Fibroblast of skin of right biceps (primary cell): ENCODE measurements at regions not wholly inside any gene's neighbourhood (a gene's known extent, or its start where the extent isn't known, plus 50 kb on each side); places are given as distances from the start of the nearest gene placed in this dataset.

Source experiments
- DNase-seq: peaks from one replicate; pipeline ENCODE4 v3.0.0-alpha.2; 2013

DNA sequence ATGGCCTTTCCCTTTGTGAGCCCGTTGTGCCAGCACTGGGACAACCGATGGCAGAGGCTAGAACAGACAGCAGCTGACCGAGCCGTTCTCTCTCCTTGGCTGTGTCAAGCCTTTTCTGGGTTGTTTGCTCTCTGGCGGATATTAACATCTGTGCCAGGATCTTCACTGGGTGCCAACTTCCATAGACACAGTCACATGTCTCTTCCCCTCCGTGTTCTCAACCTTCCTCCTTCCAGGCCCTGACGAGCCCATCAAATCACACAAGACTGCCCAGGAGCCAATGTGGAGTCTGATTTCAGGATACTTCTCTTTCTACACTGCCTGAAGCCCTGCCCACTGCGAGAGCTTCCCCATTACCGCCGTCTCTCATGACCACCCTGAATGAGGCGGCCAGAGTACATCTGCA lies 111.0 kb upstream of the RALGAPA2 start:
- DNase-seq = no peak

DNA sequence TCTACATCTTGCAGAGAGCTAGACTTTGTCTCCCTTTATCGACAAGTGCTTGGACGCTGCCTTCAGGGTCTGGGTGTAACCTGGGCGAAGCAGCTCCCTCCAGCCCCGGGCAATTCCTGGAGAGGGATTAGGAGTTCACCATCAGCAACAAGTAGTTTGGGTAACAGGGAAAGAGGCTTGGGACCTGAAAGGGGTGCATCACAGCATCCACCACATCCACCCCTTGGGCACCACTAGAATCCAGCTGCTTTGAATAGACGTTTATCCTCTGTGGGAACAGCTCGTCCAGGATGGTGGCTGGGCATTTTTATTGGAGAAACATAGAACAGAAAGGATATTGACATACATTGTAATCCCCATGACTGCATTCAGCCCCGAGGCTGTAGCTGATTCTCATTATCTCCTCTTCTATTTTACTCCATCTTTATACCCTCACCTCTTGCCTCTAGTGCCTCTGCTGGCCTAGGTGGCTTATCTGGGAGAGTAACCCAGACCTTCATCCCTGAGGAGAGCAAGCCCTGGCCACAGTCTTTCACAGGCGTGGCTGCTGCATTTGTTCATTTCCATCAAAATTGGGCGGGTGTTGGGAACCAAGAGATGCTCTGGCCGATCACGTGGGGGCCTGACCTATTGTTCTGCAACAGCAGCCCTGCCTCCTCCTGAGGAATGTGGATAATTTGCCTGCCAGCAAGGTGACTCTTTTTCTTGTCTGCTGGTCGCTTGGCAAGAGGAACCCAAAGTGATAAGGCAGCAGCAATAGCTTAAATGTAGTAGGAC lies 109.2 kb upstream of the RALGAPA2 start:
- no peak for DNase-seq

DNA sequence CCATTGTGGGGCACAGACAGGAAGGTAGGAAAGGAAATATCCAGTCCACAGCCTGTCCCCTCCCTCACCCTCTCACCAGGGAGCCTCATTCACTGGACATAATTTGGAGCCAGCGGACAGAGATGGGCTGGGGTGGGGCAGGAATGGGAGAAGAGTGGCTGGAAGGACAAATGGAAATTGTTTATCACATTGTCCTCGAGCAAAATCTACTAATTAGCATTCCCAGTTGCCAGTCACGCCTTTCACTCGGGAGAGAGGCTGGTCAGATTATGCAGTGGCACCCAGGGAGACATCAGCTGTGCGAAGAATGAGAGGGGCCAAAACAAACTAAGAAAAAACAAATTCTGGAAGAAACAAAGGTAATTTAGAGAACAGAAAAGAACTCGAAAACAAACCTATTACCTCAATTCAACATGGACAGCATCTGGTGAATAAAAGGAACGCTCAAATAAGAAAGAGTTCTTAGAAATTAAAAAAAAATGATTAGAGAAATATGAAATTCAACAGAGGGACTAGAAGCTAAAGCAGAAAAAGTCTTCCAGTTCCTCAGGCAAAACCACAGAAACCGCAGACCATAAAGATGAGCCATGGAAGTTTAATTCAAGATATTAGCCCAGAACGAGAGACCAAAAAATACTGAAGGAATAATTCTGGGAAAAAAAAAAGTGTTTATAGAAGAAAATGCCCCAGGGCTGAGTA lies 108.5 kb upstream of the RALGAPA2 start:
- DNase-seq = no peak

DNA sequence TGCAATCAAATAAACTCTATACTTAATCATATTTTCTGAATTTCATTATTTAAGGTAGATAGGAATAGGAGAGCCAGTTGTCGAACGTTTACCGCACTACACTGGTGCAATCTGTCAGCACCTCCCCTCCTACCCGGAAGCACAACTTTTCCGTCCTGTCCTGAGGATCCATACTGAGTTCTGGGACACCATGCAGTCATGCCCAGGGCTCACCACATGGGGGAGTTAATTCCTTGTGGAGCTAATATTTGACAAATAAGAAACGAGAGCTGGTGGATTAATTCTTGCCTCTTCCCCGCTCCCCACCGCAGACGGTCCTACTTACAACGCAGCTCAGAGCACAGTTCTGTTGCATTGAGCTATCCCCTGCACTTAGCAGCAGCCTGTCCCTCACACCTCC lies 107.7 kb upstream of the RALGAPA2 start:
- DNase-seq = no peak

DNA sequence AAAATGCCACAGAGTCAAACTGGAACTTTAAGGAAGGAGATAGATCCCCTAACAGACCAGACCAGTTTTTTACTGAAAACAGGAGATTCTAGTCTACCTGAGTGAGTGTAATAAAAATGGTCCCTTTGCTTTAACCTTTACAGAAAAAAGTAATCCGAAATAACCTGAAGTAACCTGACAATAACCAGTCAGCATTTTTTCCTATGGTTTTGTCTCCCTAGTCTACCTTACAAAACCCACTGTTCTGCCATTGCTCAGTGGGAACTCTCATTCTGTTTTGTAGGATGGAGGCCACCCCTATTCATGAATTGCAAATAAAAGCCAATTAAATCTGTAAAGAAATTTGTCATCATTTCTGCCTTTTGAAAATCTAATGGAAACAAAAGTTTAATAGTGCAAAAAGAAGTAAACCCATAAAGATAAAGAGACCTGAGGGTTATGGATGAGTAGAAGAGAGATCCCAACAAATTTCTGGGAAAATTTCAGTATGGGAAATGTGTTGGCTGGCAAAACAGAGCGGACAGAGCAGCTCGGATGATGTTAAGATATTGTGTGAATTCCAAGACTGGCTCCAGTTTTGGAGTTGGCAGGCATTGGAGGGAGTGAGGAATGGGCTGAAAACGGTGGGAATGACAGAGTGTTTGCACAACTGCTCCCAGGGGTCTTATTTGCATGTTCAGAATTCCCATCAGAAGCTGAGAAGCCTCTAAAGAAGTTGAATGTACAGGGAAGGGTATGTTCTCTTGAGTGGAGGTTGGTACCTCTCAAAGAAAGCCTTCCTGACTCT lies 104.7 kb upstream of the RALGAPA2 start:
- DNase-seq = no peak

DNA sequence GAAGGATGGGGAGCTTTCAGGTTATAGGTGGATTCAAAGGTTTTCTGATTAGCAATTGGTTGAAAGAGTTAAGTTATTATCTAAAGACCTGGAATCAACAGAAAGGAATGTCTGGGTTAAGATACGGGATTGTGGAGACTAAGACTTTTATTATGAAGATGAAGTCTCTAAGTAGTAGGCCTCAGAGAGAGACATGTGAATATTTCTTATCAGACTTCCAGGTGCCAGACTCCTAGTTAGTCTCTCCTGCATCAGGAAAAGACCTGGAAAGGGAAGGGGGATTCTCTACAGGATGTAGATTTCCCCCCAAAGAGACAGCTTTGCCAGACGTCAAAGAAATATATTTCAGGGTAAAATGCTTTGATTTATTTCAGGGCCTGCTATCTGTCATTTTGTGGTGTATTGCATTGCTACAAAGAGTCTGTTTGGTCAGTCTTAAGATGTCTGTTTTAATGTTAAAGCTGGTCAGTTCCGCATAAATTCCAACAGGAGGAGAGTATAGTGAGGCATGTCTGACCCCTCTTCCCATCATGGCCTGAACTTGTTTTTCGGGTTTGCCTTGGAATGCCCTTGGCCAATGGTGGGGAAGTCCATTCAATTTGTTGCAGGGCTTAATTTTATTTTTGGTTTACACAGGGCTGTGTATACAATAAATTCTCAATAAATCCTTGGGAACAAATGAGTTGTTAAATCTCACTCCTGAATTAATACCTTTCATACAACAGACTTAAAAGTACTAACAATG lies 103.4 kb upstream of the RALGAPA2 start:
- DNase-seq = no peak

DNA sequence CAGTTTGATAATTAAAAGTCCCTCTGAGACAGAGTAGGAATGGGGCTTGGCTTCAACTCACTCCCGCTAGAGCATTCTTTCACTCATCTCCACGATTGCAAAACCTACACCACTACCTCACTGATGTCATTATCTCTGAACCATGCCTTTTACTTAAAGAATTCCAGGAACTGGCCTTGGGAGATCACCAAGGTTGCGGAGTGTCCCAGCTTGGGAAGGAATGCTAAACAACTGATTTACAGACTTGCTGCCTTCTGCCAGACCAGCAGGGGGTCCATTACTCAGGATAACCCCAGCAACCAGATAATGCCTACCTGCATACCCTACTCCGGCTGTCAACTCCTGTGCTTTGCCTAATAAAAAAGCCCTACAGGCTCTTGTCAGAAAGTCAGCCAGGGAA lies 102.2 kb upstream of the RALGAPA2 start:
- DNase-seq = no peak

DNA sequence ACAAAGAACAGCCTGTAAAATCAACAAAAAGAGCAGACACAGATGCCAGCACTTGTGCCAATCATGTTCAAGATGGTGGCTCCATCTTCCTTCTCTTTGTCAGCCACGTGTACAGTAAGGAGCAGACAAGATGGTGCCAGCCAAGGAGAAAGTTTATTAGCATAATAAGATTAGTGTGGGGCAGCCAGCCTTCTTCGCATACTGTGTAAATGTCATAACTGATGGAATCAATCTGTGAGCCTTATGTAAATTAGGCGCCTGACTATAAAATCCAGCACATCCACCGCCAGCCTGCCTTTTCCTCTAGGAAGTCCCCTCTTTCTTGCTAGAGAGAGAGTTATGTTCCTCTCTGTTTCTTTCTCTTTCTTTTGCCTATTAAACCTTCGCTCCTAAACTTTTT lies 99.7 kb upstream of the RALGAPA2 start:
- no peak for DNase-seq

DNA sequence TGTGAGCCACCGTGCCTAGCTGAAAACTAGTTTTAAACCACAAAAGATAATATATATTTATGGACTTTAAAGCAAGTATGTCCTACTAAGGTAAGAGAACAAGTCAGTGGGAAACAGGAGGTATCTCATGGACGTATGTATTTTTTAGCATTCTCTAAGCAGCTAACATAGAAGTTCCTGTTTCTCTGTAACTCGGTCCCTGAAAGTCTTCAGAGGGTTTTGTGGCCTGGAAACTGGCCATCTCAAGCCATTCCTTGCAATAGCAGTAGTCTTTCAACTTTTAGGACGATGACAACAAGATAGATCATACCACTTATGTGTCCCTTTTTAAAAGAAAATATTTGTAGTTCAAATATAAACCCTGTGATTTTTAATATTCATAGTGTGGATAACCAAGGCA lies 95.6 kb upstream of the RALGAPA2 start:
- no peak for DNase-seq

DNA sequence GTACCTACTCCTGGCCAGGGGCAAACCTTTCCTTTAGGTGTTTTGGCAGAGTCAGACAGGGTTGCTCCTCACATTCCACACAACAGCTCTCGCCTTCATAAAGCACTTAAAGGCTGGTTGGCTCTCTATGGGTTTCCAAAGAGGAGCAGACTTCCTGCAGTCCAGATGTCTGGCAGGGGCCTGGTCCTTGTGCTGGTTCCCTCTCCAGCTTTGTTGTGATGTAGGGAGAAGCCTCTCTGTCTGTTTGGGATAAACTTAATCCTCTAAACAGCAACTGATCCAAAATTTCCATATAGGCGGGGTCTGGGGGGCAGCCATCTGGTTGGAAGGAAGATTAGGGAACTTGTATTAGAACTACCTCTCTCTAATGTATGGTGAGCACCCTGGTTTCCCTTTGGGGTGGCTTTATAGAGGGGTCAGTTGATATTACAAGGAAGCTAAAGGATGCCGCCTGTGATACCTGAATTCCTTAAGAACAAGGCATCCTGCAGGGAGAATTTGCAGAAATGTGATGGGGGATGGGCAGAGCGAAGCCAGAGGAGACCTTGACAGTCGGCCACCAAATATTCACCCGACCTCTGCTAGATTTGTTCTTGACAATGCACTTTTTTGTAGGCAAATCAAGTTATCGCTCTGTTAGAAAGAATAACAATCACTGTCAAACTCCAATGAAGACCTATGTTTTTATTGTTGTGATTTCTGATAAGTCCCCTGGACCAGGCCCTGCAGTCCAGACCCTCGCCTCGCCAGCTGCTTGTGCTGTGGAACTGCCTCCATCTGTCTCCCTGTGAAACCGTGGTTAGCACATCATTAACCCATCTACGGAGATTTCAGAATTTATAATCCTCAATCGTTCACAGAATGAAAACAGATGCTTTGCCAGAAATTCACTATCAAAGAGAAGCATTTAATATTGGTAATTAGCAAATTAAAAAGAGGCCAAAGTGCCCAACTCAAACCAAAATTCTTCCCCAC lies 94.0 kb upstream of the RALGAPA2 start:
- no peak for DNase-seq

DNA sequence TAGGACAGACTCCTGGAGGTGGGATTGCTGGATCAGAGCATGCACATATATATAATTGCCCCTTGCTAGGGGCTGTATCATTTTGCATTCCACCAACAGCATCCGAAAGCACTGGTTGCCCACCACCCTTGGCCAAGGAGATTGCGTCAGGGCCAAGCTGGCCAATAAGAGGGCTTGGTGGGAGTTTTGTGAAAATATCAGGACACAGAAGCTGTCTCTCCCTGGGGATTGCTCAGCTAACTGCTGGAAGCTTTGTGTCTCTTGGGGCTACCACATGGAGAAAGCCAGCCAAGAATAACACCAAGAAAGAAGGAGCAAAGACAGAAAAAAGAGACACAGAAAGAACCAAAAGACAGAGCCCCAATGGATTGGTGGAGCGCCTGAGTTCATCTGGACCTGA lies 90.6 kb upstream of the RALGAPA2 start:
- DNase-seq = no peak

DNA sequence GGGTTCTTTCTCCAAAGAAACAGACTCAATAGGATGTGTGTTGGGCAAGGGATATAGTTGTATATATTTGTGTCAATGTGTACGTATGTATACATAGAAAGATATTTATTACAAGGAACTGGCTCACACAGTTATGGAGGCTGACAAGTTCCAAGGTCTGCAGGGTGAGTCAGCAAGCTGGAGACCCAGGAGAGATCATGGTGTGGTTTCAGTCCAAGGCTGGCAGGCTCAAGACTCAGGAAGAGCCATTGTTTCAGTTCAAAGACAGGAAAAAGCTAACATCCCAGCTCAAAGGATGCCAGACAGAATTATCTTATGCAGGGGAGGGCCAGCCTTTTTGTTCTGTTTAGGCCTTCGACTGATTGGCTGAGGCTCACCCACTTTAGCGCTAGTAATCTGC lies 89.9 kb upstream of the RALGAPA2 start:
- no peak for DNase-seq

DNA sequence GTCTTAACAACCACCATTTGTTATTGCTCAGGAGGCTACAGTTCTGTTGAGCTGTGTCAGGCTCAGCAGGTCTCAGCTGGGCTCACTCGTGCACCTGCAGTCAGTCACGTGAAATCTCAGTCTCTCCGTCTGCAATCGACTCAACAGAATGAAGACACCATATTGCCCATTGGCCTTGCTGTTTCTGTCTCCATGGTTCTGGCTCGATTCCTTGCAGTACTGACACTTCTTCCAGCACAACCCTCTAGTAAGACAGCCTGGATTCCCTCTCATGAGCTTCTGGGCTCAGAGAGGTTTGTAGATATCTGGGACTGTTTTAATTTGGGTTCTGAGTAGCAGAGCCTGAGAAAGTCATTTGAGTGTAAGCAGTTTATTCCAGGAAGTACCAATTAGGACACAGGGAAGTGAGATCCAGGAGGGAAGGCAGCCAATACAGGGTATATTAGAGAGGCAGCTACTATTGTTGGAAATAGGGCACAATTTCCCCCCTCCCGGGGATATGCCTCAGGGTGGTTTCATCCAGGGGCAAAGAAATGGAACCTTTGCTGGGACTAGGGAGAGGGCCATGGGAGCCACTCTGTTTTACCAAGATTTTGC lies 87.4 kb upstream of the RALGAPA2 start:
- DNase-seq = no peak

DNA sequence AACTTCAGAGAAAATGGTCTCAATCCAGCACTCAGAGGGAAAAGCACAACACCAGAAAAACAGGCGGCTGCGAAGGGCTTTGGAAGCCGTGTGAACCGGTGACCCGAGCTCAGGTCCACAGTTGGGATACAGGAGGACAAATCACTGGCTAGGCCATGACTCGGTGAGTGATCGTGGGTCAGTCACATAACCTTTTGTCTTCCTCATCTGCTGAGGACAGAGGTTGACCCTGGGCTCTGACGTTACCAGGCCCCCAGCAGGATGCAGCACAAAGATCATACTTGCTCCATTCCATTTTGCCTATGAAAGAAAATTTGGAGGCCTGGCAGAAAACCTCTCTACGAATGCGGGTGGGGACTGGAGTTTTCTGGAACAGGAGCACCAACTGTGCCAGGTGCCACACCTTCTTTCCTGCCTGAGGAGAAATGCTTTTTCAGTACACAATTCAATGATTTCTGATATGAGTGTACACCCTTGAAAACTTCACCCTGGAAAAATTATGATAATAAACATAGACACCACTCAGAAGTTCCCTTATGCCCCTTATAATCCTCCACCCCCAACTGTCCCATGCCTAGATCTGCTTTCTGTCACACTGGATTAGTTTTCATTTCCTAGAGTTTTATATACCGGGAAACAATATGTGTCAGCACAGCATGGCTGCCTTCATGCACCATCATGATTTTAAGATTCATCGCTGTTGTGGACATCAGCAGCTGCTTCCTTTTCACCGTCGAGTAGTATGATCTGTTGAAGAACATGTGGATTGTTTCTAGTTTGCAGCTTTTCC lies 85.3 kb upstream of the RALGAPA2 start:
- no peak for DNase-seq

DNA sequence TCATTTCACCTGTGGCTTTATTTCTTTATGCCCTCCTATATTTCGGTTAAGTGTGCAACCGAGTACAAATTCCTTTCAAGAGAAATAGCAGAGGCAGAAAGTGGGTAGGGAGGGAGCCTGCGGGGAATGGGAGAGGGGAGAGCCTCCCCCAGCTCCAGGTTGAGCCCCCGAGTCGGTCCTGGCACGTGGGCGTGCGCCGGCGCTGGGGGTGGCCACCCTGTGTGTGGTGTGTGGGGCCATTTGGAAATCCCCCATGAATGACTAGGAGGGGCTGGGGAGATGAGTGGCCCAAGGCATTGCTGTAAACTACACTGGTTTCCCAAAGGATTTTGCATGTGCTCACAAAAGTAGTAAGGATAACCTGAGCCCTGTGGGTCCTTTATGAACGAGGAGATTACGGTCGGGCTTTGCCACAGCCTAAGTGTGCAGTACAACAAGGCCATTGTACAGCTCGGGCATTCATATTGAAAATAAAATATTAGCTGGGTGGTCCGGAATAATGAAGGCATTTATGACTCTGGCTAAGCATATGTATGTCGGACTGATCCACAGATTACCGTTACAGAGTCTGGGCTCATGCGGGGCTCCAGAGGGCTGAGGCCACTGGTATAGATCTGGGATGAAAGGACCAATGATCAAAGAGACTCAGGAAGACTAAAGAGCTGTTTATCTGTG lies 84.5 kb upstream of the RALGAPA2 start:
- no peak for DNase-seq

DNA sequence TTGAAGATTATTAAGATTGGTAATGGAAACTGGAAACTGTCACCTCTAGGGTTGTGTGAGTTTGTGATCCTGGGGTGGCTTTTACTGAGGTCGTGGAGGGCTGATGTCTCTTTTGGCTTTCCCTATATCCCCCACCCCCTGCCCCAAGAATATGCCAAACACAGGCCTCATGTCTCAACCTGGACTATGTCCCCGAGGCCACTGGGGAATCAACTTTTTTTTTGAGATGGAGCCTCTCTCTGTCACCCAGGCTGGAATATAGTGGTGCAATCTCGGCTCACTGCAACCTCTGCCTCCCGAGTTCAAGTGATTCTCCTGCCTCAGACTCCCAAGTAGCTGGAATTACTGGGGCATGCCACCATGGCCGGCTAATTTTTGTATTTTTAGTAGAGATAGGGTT lies 83.3 kb upstream of the RALGAPA2 start:
- DNase-seq = no peak

DNA sequence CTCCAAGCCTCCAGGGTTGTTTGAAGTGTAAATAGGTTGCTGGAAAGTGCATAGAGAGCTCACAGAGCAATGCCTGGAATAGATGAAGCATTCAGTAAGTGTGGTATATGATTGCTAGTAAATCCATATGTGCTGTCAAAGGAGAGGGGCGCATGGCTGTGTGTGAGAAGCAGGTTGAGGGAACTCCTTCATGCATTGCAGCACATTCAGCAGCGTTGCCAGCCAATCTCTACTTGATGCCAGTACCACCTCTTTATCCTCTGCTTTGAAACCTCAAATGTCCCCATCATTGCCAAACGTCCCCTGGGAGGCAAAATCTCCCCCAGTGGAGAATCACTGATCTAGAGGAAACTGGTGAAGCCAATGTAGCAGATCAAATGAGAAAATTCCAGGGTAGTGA lies 82.7 kb upstream of the RALGAPA2 start:
- DNase-seq = no peak

DNA sequence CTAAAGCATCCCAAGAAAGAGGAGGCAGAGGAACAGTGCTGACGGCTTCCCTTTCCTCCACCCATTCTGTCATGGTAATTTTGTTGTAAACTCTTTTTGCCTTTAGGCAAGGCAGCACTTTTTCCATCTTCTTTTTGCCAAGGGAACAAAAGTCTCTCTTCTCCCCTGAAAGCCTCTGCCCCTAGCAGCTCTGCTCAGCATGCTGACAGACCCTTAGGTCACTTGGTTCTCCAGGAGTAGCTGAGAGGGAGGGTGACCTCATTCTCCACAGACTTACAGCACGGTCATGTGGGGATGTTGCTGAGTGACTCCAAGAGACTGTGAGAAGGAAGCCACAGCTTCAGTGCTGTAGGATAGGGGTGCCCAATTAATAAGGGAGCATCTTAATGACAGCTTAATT lies 81.1 kb upstream of the RALGAPA2 start:
- DNase-seq = no peak

DNA sequence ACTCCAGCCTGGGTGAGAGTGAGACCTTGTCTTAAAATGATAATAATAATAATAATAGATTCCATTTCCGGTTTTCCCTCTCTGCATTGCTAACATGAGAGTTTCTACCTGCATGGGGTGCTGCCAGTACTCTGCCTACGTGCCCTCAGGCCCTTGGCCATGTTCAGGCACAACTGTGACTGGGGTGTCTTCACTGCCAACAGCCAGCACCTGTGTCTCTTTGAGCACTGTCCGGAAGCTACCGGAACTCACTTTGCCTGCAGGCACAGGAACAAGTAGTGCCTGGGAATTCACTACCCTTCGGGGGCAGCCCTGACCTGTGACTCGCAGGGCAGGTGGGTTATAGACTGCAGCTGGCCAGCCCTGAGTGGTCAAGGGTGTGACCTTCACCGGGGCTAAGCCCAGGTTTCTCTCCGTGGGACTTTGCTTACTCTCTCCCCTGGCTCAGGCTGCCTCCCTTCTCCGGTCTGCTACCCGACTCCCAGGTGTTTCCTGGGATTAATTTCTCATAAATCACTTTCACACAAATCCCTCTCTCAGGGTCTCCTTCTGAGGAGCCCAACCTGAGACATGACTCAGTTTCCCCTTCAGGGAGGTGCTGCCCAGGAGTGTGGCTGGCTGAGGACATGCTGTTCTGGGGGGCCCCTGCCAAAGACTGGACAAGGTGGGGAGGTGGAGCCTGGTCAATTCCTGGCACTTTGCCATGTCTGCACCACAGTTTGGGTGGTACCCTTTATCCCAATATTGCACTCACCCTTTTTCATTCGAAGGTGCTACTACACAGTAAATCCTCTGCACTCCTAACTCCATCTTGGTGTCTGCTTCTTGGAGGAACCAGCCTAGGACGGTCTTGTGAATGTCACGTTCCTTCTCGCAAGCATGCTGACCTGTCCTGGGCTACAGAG lies 79.5 kb upstream of the RALGAPA2 start:
- DNase-seq = no peak
